ENCODE measurements at regions not wholly inside any gene's neighbourhood (a gene's known extent, or its start where the extent isn't known, plus 50 kb on each side); places are given as distances from the start of the nearest gene placed in this dataset.
"Not testable (repeated sequence)": the region's sequence is repeated elsewhere in the genome, so short reads cannot be mapped to it uniquely, and the experiment has no call there.

GRCh38 chr9:13478639-13479038, 199.1 kb upstream of the MPDZ start:
- no peak for DNase-seq

GRCh38 chr9:13478160-13478559, 198.7 kb upstream of the MPDZ start:
- no peak for DNase-seq

- DNase-seq = no peak
These were observed 191.3 kb upstream of the MPDZ start for GRCh38 chr9:13470836-13471235.

GRCh38 chr9:13467157-13467556, 187.7 kb upstream of the MPDZ start:
- peak in 1 of 3 experiments; percentile 34 for DNase-seq

- DNase-seq = no peak
These were observed 182.0 kb upstream of the MPDZ start for GRCh38 chr9:13461414-13461991.

GRCh38 chr9:13459071-13459470, 179.6 kb upstream of the MPDZ start:
- no peak for DNase-seq

GRCh38 chr9:13457795-13458194, 178.3 kb upstream of the MPDZ start:
- DNase-seq = no peak

- peak in 1 of 3 experiments; percentile 2 for DNase-seq
These were observed 171.2 kb upstream of the MPDZ start for GRCh38 chr9:13450723-13451122.

- no peak for DNase-seq
These were observed 169.0 kb upstream of the MPDZ start for GRCh38 chr9:13448482-13448881.

- DNase-seq = peak in 2 of 3 experiments; percentile 18 to 53
These were observed 168.4 kb upstream of the MPDZ start for GRCh38 chr9:13447843-13448422.

GRCh38 chr9:13446938-13447842, 167.7 kb upstream of the MPDZ start:
- no peak for DNase-seq

GRCh38 chr9:13446286-13446937, 166.9 kb upstream of the MPDZ start:
- DNase-seq = no peak

GRCh38 chr9:13445103-13445500, 165.6 kb upstream of the MPDZ start:
- DNase-seq = no peak

GRCh38 chr9:13444245-13445102, 165.0 kb upstream of the MPDZ start:
- DNase-seq = no peak

GRCh38 chr9:13443346-13444244, 164.1 kb upstream of the MPDZ start:
- peak in 1 of 3 experiments; percentile 13 for DNase-seq

- DNase-seq = no peak
These were observed 160.4 kb upstream of the MPDZ start for GRCh38 chr9:13439685-13440476.

GRCh38 chr9:13437866-13438265, 158.4 kb upstream of the MPDZ start:
- no peak for DNase-seq

- no peak for DNase-seq
These were observed 157.1 kb upstream of the MPDZ start for GRCh38 chr9:13436591-13436990.

- not testable (repeated sequence) for DNase-seq
These were observed 154.0 kb upstream of the MPDZ start for GRCh38 chr9:13433453-13433852.

- DNase-seq = no peak
These were observed 153.4 kb upstream of the MPDZ start for GRCh38 chr9:13432904-13433303.

All from NCI-H1417 (cell line).